SK-N-SH treated with all-trans-retinoic acid at 6 μM for 48 hours (cell line): ENCODE measurements at regions not wholly inside any gene's neighbourhood (a gene's known extent, or its start where the extent isn't known, plus 50 kb on each side); places are given as distances from the start of the nearest gene placed in this dataset.

Experiments
- ATAC-seq: fragments of 200-7000 bp; cut with Tn5 transposase; 3 replicates; pipeline ENCODE4 v1.9.1; 2020; ENCODE audit warnings: mild to moderate bottlenecking, moderate library complexity
- ARNTL ChIP-seq: fragments of 450-650 bp; formaldehyde crosslinking; IDR thresholded peaks from 2 replicates; pipeline ENCODE4 v1.5.0; 2020; ENCODE audit warnings: low read depth, mild to moderate bottlenecking, moderate library complexity, borderline replicate concordance
- BACH2 ChIP-seq: fragments of 250-450 bp; sonication (Bioruptor Pico); IDR thresholded peaks from 2 replicates; pipeline ENCODE4 v1.9.0; 2021; ENCODE audit warnings: mild to moderate bottlenecking, borderline replicate concordance
- CSDC2 ChIP-seq: fragments of 250-450 bp; sonication (Bioruptor Pico); IDR thresholded peaks from 2 replicates; pipeline ENCODE4 v1.5.0; 2020; ENCODE audit warnings: mild to moderate bottlenecking, moderate library complexity
- ESRRG ChIP-seq: fragments of 250-450 bp; sonication (Bioruptor Pico); IDR thresholded peaks from 2 replicates; pipeline ENCODE4 v1.6.1; 2021; ENCODE audit warnings: mild to moderate bottlenecking
- GLIS3 ChIP-seq: fragments of 250-450 bp; sonication (Bioruptor Pico); IDR thresholded peaks from 2 replicates; pipeline ENCODE4 v1.5.0; 2020; ENCODE audit warnings: mild to moderate bottlenecking, moderate library complexity
- PPARA ChIP-seq: fragments of 250-450 bp; sonication (Bioruptor Pico); IDR thresholded peaks from 2 replicates; pipeline ENCODE4 v1.5.0; 2020; ENCODE audit warnings: mild to moderate bottlenecking, borderline replicate concordance
- RARB ChIP-seq: fragments of 250-450 bp; sonication (Bioruptor Pico); IDR thresholded peaks from 2 replicates; pipeline ENCODE4 v1.8.0; 2021; ENCODE audit warnings: mild to moderate bottlenecking, moderate library complexity
- SNAI2 ChIP-seq: fragments of 250-450 bp; sonication (Bioruptor Pico); IDR thresholded peaks from 2 replicates; pipeline ENCODE4 v1.5.0; 2020; ENCODE audit warnings: mild to moderate bottlenecking, moderate library complexity
- TCF4 ChIP-seq: fragments of 250-450 bp; sonication (Bioruptor Pico); IDR thresholded peaks from 2 replicates; pipeline ENCODE4 v1.8.0; 2021; ENCODE audit warnings: mild to moderate bottlenecking, moderate library complexity, borderline replicate concordance
- TOX ChIP-seq: fragments of 250-450 bp; sonication (Bioruptor Pico); IDR thresholded peaks from 2 replicates; pipeline ENCODE4 v1.8.0; 2021; ENCODE audit warnings: mild to moderate bottlenecking, moderate library complexity, borderline replicate concordance
- ZC3H10 ChIP-seq: fragments of 250-450 bp; sonication (Bioruptor Pico); IDR thresholded peaks from 2 replicates; pipeline ENCODE4 v1.5.1; 2021; ENCODE audit warnings: mild to moderate bottlenecking, moderate library complexity
- ZFP3 ChIP-seq: fragments of 250-450 bp; sonication (Bioruptor Pico); IDR thresholded peaks from 2 replicates; pipeline ENCODE4 v1.5.0; 2020; ENCODE audit warnings: mild to moderate bottlenecking, moderate library complexity
- ZFP30 ChIP-seq: fragments of 450-650 bp; formaldehyde crosslinking; IDR thresholded peaks from 2 replicates; pipeline ENCODE4 v1.5.0; 2022; ENCODE audit warnings: mild to moderate bottlenecking, moderate library complexity
- ZNF565 ChIP-seq: fragments of 450-650 bp; formaldehyde crosslinking; conservative IDR thresholded peaks from 2 replicates; pipeline ENCODE4 v1.5.0; 2020; ENCODE audit warnings: low read depth, mild to moderate bottlenecking, moderate library complexity
- ZNF70 ChIP-seq: fragments of 450-650 bp; formaldehyde crosslinking; IDR thresholded peaks from 2 replicates; pipeline ENCODE4 v1.5.0; 2020; ENCODE audit warnings: mild to moderate bottlenecking, moderate library complexity
- ZNF8 ChIP-seq: fragments of 450-650 bp; formaldehyde crosslinking; IDR thresholded peaks from 2 replicates; pipeline ENCODE4 v1.5.0; 2020; ENCODE audit warnings: mild to moderate bottlenecking, moderate library complexity
- TF ChIP-seq, protein P1 (sequence below): fragments of 250-450 bp; sonication (Bioruptor Pico); IDR thresholded peaks from 2 replicates; pipeline ENCODE4 v1.5.0; 2020; ENCODE audit warnings: mild to moderate bottlenecking, moderate library complexity
- TF ChIP-seq, protein P2 (sequence below): fragments of 250-450 bp; sonication (Bioruptor Pico); IDR thresholded peaks from 2 replicates; pipeline ENCODE4 v1.8.0; 2021; ENCODE audit warnings: low read depth, mild to moderate bottlenecking, moderate library complexity, borderline replicate concordance
- TF ChIP-seq, protein P3 (sequence below): fragments of 250-450 bp; sonication (Bioruptor Pico); IDR thresholded peaks from 2 replicates; pipeline ENCODE4 v1.8.0; 2020; ENCODE audit warnings: mild to moderate bottlenecking, moderate library complexity, borderline replicate concordance

DNA sequence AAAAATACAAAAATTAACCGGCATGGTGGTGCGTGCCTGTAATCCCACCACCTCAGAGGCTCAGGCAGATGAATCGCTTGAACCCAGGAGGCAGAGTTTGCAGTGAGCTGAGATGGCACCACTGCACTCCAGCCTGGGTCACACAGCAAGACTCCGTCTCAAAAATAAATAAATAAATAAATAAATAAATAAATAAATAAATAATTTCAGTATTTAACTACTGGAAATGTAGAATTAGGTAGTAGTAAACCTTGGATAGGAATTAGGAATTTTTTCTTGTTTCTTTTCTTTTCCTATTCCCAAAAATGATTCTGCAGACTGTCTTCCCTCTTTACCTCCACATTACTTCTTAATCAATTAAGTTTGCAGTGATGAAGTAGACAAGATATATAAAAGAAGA is 103.2 kb downstream of the PLK2 start:
- no peak for ATAC-seq
- TF ChIP-seq, protein P1, sequence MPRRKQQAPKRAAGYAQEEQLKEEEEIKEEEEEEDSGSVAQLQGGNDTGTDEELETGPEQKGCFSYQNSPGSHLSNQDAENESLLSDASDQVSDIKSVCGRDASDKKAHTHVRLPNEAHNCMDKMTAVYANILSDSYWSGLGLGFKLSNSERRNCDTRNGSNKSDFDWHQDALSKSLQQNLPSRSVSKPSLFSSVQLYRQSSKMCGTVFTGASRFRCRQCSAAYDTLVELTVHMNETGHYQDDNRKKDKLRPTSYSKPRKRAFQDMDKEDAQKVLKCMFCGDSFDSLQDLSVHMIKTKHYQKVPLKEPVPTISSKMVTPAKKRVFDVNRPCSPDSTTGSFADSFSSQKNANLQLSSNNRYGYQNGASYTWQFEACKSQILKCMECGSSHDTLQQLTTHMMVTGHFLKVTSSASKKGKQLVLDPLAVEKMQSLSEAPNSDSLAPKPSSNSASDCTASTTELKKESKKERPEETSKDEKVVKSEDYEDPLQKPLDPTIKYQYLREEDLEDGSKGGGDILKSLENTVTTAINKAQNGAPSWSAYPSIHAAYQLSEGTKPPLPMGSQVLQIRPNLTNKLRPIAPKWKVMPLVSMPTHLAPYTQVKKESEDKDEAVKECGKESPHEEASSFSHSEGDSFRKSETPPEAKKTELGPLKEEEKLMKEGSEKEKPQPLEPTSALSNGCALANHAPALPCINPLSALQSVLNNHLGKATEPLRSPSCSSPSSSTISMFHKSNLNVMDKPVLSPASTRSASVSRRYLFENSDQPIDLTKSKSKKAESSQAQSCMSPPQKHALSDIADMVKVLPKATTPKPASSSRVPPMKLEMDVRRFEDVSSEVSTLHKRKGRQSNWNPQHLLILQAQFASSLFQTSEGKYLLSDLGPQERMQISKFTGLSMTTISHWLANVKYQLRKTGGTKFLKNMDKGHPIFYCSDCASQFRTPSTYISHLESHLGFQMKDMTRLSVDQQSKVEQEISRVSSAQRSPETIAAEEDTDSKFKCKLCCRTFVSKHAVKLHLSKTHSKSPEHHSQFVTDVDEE (CRISPR knock-in tag) = no peak
- TF ChIP-seq RARB (CRISPR knock-in tag) (no peak), ZC3H10 (CRISPR knock-in tag) (no peak), ZNF70 (CRISPR knock-in tag) (no peak), BACH2 (CRISPR knock-in tag) (no peak), CSDC2 (CRISPR knock-in tag) (no peak), ZNF565 (CRISPR knock-in tag) (no peak), ARNTL (CRISPR knock-in tag) (no peak), TOX (CRISPR knock-in tag) (no peak), ZFP3 (CRISPR knock-in tag) (no peak), ZFP30 (CRISPR knock-in tag) (no peak), TCF4 (CRISPR knock-in tag) (no peak), ZNF8 (CRISPR knock-in tag) (no peak), GLIS3 (CRISPR knock-in tag) (no peak)
- TF ChIP-seq, protein P2, sequence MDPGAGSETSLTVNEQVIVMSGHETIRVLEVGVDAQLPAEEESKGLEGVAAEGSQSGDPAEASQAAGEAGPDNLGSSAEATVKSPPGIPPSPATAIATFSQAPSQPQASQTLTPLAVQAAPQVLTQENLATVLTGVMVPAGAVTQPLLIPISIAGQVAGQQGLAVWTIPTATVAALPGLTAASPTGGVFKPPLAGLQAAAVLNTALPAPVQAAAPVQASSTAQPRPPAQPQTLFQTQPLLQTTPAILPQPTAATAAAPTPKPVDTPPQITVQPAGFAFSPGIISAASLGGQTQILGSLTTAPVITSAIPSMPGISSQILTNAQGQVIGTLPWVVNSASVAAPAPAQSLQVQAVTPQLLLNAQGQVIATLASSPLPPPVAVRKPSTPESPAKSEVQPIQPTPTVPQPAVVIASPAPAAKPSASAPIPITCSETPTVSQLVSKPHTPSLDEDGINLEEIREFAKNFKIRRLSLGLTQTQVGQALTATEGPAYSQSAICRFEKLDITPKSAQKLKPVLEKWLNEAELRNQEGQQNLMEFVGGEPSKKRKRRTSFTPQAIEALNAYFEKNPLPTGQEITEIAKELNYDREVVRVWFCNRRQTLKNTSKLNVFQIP (CRISPR knock-in tag) = no peak
- TF ChIP-seq, protein P3, sequence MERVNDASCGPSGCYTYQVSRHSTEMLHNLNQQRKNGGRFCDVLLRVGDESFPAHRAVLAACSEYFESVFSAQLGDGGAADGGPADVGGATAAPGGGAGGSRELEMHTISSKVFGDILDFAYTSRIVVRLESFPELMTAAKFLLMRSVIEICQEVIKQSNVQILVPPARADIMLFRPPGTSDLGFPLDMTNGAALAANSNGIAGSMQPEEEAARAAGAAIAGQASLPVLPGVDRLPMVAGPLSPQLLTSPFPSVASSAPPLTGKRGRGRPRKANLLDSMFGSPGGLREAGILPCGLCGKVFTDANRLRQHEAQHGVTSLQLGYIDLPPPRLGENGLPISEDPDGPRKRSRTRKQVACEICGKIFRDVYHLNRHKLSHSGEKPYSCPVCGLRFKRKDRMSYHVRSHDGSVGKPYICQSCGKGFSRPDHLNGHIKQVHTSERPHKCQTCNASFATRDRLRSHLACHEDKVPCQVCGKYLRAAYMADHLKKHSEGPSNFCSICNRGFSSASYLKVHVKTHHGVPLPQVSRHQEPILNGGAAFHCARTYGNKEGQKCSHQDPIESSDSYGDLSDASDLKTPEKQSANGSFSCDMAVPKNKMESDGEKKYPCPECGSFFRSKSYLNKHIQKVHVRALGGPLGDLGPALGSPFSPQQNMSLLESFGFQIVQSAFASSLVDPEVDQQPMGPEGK (CRISPR knock-in tag) = no peak

DNA sequence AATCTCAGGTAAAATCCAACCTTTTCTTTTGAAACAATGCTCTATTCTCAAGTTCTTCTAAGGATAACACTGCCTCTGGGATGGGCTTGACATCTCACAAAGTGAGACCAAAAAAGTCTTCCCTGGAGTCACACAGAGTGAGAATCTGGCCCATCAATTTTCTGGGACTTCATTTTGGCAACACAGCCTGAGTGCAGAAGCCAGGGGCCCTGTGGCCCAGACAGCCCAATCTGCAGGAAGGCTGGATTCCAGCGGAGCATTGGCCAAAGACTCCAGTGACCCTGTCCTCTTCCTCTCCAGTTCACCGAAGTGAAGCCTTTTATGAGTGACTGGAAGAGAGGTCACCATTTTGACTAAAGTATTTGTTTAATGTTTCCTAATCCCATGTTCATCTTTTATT is 105.1 kb downstream of the PLK2 start:
- TF ChIP-seq PPARA = no peak
- no peak for TF ChIP-seq SNAI2 (CRISPR knock-in tag)
- TF ChIP-seq ARNTL (CRISPR knock-in tag) = no peak
- TF ChIP-seq RARB (CRISPR knock-in tag) = no peak
- no peak for TF ChIP-seq ZNF70 (CRISPR knock-in tag)
- no peak for TF ChIP-seq ZC3H10 (CRISPR knock-in tag)
- TF ChIP-seq, protein P3 (CRISPR knock-in tag) = no peak
- TF ChIP-seq BACH2 (CRISPR knock-in tag) = no peak
- TF ChIP-seq, all 23 proteins: peak for 0
- no peak for ATAC-seq

DNA sequence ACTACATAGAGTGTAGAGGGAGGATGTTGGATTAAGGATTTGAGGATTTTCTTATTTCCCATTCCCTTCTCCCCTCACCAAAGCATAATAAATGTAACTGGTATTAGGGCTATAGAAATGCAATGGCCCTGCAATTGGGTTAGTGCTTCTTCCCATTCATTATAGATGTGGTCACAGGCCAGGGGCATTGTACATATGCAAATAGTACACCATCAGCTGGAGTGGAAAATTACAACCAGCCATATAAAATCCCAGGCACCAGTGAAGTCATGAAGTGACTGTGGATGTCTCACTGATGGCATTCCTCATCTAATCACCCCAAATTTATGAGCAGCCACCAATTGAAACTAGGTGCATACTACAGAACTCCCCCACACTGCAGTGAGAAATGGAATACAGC is 105.9 kb downstream of the PLK2 start:
- ATAC-seq = no peak
- TF ChIP-seq RARB (CRISPR knock-in tag) (no peak), ESRRG (CRISPR knock-in tag) (no peak)
- TF ChIP-seq, all 23 proteins: peak for 0

DNA sequence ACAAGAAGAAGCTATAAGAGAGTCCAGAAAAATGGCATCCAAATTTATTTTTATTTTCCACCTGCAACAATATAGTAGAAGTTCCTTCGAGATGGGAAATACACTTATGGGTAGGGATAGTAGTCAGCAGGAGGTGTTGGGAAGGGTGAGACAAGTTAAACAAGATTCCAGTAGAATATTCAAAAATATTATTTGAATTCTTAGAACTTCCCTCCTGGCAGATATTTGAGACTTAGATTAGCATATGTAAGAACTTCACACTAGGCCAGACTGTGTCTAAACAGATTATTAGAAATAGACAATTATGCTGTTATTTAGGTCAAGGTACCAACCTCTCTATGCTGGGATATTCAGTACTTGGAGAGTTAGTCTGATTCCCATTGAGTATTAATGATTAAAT is 108.7 kb downstream of the PLK2 start:
- TF ChIP-seq, protein P1 (CRISPR knock-in tag) = no peak
- TF ChIP-seq RARB (CRISPR knock-in tag) (no peak), ZNF8 (CRISPR knock-in tag) (no peak), GLIS3 (CRISPR knock-in tag) (no peak)
- no peak for ATAC-seq
